Stimulated activated CD8-positive, alpha-beta memory T cell treated with anti-CD3 and anti-CD28 coated beads, Interleukin-4, amount 100 ng/mL, for 4 hours (primary cell): ENCODE measurements at regions not wholly inside any gene's neighbourhood (a gene's known extent, or its start where the extent isn't known, plus 50 kb on each side); places are given as distances from the start of the nearest gene placed in this dataset.

Experiments used
- DNase-seq, 2 donors: peaks; one replicate each; pipeline ENCODE4 v3.0.0-alpha.2; 2020; ENCODE audit warnings: low read depth in 2 of 2, low spot score in 1 of 2

GRCh38 chr18:43876286-43876685, 599.0 kb upstream of the SYT4 start:
- no peak for DNase-seq

- no peak for DNase-seq
These were observed 599.5 kb upstream of the SYT4 start for GRCh38 chr18:43876748-43877147.

- no peak for DNase-seq
These were observed 600.5 kb upstream of the SYT4 start for GRCh38 chr18:43877616-43878321.

- DNase-seq, result no peak
These were observed 602.1 kb upstream of the SYT4 start for GRCh38 chr18:43879415-43879814.

- no peak for DNase-seq
These were observed 605.2 kb upstream of the SYT4 start for GRCh38 chr18:43882358-43883055.

GRCh38 chr18:43883886-43884285, 606.6 kb upstream of the SYT4 start:
- no peak for DNase-seq

- DNase-seq, result no peak
These were observed 609.1 kb upstream of the SYT4 start for GRCh38 chr18:43886341-43886740.

- no peak for DNase-seq
These were observed 610.2 kb upstream of the SYT4 start for GRCh38 chr18:43887491-43887890.

GRCh38 chr18:43888598-43888997, 611.3 kb upstream of the SYT4 start:
- DNase-seq, result no peak

- no peak for DNase-seq
These were observed 615.8 kb upstream of the SYT4 start for GRCh38 chr18:43893001-43893637.

- no peak for DNase-seq
These were observed 627.0 kb upstream of the SYT4 start for GRCh38 chr18:43904209-43904837.

GRCh38 chr18:43914018-43914417, 636.7 kb upstream of the SYT4 start:
- DNase-seq, result no peak

- no peak for DNase-seq
These were observed 639.7 kb upstream of the SYT4 start for GRCh38 chr18:43916984-43917383.

- DNase-seq, result no peak
These were observed 640.2 kb upstream of the SYT4 start for GRCh38 chr18:43917520-43917919.

GRCh38 chr18:43919551-43919950, 642.3 kb upstream of the SYT4 start:
- DNase-seq, result no peak

GRCh38 chr18:43931439-43931838, 654.1 kb upstream of the SYT4 start:
- DNase-seq, result no peak

GRCh38 chr18:43932140-43932539, 654.9 kb upstream of the SYT4 start:
- DNase-seq, result no peak

- DNase-seq, result no peak
These were observed 655.9 kb upstream of the SYT4 start for GRCh38 chr18:43933177-43933576.

- no peak for DNase-seq
These were observed 657.0 kb upstream of the SYT4 start for GRCh38 chr18:43934322-43934721.

- DNase-seq, result no peak
These were observed 657.6 kb upstream of the SYT4 start for GRCh38 chr18:43934781-43935471.

- DNase-seq, result no peak
These were observed 658.9 kb upstream of the SYT4 start for GRCh38 chr18:43936176-43936575.
